ENCODE measurements at regions not wholly inside any gene's neighbourhood (a gene's known extent, or its start where the extent isn't known, plus 50 kb on each side); places are given as distances from the start of the nearest gene placed in this dataset.

DNA sequence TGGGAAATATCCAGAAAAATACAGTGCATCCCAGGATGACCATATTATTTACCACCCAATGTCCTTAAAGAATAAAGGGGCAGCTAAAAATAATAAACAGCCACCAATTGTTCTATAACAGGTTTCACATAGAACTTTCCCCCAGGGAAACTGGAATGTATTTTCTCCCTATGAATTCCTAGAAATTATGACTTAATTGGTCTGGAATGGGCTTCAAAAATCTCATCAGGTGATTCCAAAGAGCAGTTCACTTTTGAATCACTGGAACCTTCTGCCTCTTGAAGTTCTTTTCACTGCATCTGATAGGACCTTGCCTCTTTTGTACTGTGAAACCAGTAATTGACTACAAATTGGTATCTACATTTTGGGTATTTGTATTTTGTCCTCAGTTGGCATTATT lies 119.3 kb downstream of the ZNF330 start:
- TF ChIP-seq TAF1 (IDR thresholded peaks at IDR 0.05; ENCODE audit: low read depth, low read length) (no peak), RFX5 (IDR thresholded peaks at IDR 0.05; ENCODE audit: borderline replicate concordance, low read depth, low read length) (no peak), SP1 (IDR thresholded peaks at IDR 0.05; ENCODE audit: low read depth, low read length) (no peak), JUN (IDR thresholded peaks at IDR 0.05; ENCODE audit: low read depth, low read length) (no peak), TBP (IDR thresholded peaks at IDR 0.05; ENCODE audit: low read depth, low read length) (no peak)
- TF ChIP-seq, protein P1, sequence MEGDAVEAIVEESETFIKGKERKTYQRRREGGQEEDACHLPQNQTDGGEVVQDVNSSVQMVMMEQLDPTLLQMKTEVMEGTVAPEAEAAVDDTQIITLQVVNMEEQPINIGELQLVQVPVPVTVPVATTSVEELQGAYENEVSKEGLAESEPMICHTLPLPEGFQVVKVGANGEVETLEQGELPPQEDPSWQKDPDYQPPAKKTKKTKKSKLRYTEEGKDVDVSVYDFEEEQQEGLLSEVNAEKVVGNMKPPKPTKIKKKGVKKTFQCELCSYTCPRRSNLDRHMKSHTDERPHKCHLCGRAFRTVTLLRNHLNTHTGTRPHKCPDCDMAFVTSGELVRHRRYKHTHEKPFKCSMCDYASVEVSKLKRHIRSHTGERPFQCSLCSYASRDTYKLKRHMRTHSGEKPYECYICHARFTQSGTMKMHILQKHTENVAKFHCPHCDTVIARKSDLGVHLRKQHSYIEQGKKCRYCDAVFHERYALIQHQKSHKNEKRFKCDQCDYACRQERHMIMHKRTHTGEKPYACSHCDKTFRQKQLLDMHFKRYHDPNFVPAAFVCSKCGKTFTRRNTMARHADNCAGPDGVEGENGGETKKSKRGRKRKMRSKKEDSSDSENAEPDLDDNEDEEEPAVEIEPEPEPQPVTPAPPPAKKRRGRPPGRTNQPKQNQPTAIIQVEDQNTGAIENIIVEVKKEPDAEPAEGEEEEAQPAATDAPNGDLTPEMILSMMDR (IDR thresholded peaks at IDR 0.05; ENCODE audit: control extremely low read depth in 1 of 3, insufficient read depth in 1 of 3, low read depth in 1 of 3, low read length in 3 of 3): no peak

Data from H1 (cell line).